Dendritic cell treated with granulocyte-macrophage colony-stimulating factor and Interleukin-4, amounts not matched to agents 40 ng/mL and 50 ng/mL, for 4 days (primary cell): ENCODE measurements at regions not wholly inside any gene's neighbourhood (a gene's known extent, or its start where the extent isn't known, plus 50 kb on each side); places are given as distances from the start of the nearest gene placed in this dataset.

Experiments used
- H3K27ac Mint-ChIP-seq: one replicate; pipeline ENCODE4 v1.8.0; 2022; ENCODE audit warnings: mild to moderate bottlenecking, mixed read lengths
- H3K27me3 Mint-ChIP-seq: one replicate; pipeline ENCODE4 v1.8.0; 2022; ENCODE audit warnings: mild to moderate bottlenecking, mixed read lengths
- H3K36me3 Mint-ChIP-seq: one replicate; pipeline ENCODE4 v1.8.0; 2022; ENCODE audit warnings: low read depth, mixed read lengths
- H3K4me1 Mint-ChIP-seq: one replicate; pipeline ENCODE4 v1.8.0; 2022; ENCODE audit warnings: low read depth, mixed read lengths
- H3K4me3 Mint-ChIP-seq: one replicate; pipeline ENCODE4 v1.8.0; 2022; ENCODE audit warnings: mild to moderate bottlenecking, moderate library complexity, mixed read lengths
- H3K9me3 Mint-ChIP-seq: one replicate; pipeline ENCODE4 v1.8.0; 2022; ENCODE audit warnings: mixed read lengths
- intact Hi-C: fragments of 100-400 bp; cut with micrococcal nuclease; formaldehyde crosslinking; loops from one replicate; pipeline ENCODE4 v1.15.0; 2022

- intact Hi-C loops = no loop called here
- no peaks in the 10 kb centered on the region for H3K36me3 Mint-ChIP-seq
These were observed 87.0 kb upstream of the GRIA1 start for GRCh38 chr5:153403470-153403869.

DNA sequence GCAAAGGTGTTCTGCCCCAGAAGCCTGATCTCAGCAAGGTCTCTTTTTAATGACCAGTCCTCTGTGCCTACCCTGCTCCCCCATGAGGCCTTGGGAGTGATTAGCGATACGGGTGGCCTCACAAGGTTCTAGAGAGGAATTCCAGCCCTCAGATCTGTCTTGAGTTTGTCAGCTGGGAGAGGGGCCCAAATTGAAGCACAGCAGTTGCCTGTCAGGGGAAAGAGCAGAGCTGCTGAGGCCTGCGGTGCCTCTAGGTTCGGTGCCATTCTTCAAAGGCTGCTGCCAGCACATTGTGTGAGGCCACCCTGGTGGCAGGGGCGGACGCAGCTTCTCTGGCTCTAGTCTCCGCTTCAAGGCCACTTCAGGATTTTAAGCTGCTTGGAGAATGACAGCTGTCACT lies 85.7 kb upstream of the GRIA1 start:
- Mint-ChIP-seq H3K9me3 (peaks cover 8% of the 10 kb centered on the region), H3K36me3 (no peaks in the 10 kb centered on the region), H3K27me3 (no peaks in the 10 kb centered on the region)

More at GRCh38 chr5:153403470-153403869, 87.0 kb upstream of the GRIA1 start:
- Mint-ChIP-seq H3K9me3 (peaks cover 8% of the 10 kb centered on the region), H3K4me3 (no peak overlapping the region), H3K4me1 (no peaks in the 10 kb centered on the region), H3K27me3 (no peaks in the 10 kb centered on the region), H3K27ac (no peak overlapping the region)

GRCh38 chr5:153421676-153422075 lies 68.8 kb upstream of the GRIA1 start:
- H3K27me3 Mint-ChIP-seq = no peaks in the 10 kb centered on the region
- no peak overlapping the region for H3K27ac Mint-ChIP-seq
- no peaks in the 10 kb centered on the region for H3K9me3 Mint-ChIP-seq
- no peaks in the 10 kb centered on the region for H3K36me3 Mint-ChIP-seq
- intact Hi-C loops = no loop called here
- H3K4me1 Mint-ChIP-seq = no peaks in the 10 kb centered on the region
- H3K4me3 Mint-ChIP-seq = no peak overlapping the region

More for the DNA sequence above, 85.7 kb upstream of the GRIA1 start:
- intact Hi-C loops = no loop called here
- H3K27ac Mint-ChIP-seq = no peak overlapping the region
- H3K4me1 Mint-ChIP-seq = no peaks in the 10 kb centered on the region
- no peak overlapping the region for H3K4me3 Mint-ChIP-seq

DNA sequence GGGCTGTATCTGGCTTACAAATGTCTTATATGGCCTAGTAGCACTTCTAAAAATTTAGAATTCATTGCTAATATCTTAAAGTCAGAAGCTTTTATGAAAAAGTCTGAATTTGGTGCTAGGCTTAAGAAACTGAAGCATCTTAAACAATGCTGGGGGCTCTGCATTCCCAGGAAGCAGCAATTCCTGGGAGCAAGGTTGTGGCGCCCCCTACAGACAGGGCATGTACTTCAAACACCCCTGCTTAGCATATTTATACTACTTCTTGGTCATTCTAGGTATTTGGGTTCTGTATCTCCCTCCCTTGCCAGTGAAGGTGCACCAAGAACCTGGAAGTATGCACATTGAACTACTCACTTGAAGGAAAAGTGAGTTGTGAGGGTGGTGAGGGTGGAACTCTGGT lies 64.6 kb upstream of the GRIA1 start:
- Mint-ChIP-seq H3K4me1 (no peaks in the 10 kb centered on the region), H3K27me3 (no peaks in the 10 kb centered on the region)
- intact Hi-C loops = no loop called here

GRCh38 chr5:153429761-153430380 lies 60.6 kb upstream of the GRIA1 start:
- Mint-ChIP-seq H3K4me3 (no peak overlapping the region), H3K27me3 (no peaks in the 10 kb centered on the region), H3K9me3 (no peaks in the 10 kb centered on the region), H3K36me3 (no peaks in the 10 kb centered on the region), H3K27ac (no peak overlapping the region), H3K4me1 (no peaks in the 10 kb centered on the region)
- intact Hi-C loops = no loop called here

More for the DNA sequence above, 64.6 kb upstream of the GRIA1 start:
- H3K36me3 Mint-ChIP-seq = no peaks in the 10 kb centered on the region
- H3K4me3 Mint-ChIP-seq = no peak overlapping the region
- no peak overlapping the region for H3K27ac Mint-ChIP-seq
- H3K9me3 Mint-ChIP-seq = no peaks in the 10 kb centered on the region

GRCh38 chr5:153432583-153432982 lies 57.9 kb upstream of the GRIA1 start:
- no peaks in the 10 kb centered on the region for H3K4me1 Mint-ChIP-seq
- H3K4me3 Mint-ChIP-seq = no peak overlapping the region
- intact Hi-C loops = no loop called here
- H3K9me3 Mint-ChIP-seq = no peaks in the 10 kb centered on the region
- H3K36me3 Mint-ChIP-seq = no peaks in the 10 kb centered on the region
- no peaks in the 10 kb centered on the region for H3K27me3 Mint-ChIP-seq
- no peak overlapping the region for H3K27ac Mint-ChIP-seq

- Mint-ChIP-seq H3K9me3 (no peaks in the 10 kb centered on the region), H3K27me3 (no peaks in the 10 kb centered on the region), H3K36me3 (no peaks in the 10 kb centered on the region), H3K4me3 (no peak overlapping the region), H3K4me1 (no peaks in the 10 kb centered on the region), H3K27ac (no peak overlapping the region)
- intact Hi-C loops = no loop called here
These were observed 53.2 kb upstream of the GRIA1 start for GRCh38 chr5:153437251-153437650.

- Mint-ChIP-seq H3K36me3 (no peaks in the 10 kb centered on the region), H3K27me3 (no peaks in the 10 kb centered on the region), H3K27ac (no peak overlapping the region), H3K9me3 (no peaks in the 10 kb centered on the region), H3K4me1 (no peaks in the 10 kb centered on the region), H3K4me3 (no peak overlapping the region)
- intact Hi-C loops = no loop called here
These were observed 51.3 kb upstream of the GRIA1 start for GRCh38 chr5:153439130-153439529.
